Ureter (tissue), 1 donor: ENCODE measurements at regions not wholly inside any gene's neighbourhood (a gene's known extent, or its start where the extent isn't known, plus 50 kb on each side); places are given as distances from the start of the nearest gene placed in this dataset.
"Not testable (repeated sequence)": the region's sequence is repeated elsewhere in the genome, so short reads cannot be mapped to it uniquely, and the experiment has no call there.

Experiments
- DNase-seq: peaks from one replicate; pipeline ENCODE4 v3.0.0-alpha.2; 2020; ENCODE audit warnings: low spot score
- donor health status: DM: yes; HTN: yes; CAD: no.

DNA sequence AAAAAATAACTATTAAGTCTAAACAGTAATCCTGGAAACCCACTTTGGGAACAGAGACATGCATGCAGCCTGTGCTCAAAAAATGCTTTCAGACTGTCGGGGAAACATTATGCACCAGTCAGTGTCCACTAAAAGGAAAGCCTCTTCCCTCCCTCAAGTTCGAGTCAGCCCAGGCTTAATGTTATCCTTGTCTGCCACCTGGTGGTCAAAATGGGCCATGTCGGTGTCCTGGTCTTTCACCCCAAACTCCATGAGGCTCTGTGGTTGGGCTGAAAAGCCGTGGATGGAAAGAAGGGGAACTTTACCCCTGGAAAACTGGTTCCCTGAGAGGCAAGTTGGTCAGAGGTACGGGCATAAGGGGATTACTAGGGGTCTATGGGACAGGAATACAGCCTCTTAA is 88.4 kb upstream of the ZNF492 start:
- DNase-seq = peak; percentile 48

DNA sequence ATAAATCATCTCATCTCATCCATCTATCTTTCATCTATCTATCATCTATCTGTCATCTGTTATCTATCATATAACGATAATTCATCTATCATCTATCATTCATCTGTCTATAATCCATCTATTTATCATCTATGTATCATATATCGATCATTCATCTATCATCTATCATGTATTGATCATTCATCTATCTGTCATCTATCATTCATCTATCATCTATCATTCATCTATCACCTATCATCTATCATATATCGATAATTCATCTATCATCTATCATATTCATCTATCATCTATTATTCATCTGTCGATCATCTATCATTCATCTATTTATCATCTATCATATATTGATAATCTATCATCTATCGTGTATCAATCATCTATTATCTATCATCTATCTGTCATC is 100.4 kb upstream of the ZNF492 start:
- DNase-seq = no peak

DNA sequence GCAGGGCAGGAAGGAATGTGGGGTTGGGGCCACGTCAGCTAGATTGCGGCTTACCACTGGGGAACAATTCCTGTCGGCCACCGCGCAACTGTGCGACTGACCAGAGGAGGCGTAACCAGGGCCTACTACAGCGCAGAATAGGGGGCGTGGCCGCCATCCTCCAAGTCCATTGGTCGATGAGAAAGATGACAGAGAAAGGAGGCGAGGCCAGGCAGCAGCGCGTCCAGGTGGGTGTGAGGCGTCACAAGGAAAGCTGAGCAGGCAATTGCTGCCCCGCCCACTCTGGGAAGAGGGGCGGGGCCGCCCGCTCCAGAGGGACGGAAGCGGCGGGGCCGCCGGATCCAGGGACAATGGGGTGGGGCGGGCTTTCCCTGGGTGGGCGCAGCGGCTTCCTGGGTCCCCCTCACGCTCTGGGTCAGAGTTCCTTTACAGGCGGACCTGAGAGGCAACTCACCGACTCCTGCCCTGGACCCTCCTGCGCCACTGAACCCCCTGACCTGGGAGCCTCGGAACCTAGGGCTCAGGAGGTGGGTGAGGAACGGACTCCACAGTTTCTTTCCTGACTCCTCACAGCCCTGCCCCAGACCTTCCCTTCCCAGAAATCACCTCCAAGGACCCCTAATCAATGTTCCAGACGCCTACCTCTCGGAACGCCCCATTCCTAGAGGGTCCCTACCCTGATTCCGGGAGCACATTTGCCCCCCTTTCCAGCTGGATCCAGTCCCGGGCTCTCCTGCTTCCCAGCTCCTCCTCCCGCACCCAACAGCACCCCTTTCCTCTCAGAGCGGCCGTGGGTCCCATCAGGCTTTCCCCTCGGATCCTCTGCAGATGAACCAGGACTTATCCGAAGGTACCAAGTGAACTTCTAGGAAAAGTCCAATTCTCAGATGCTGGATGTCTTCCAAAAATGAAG is 101.5 kb upstream of the ZNF492 start:
- DNase-seq = peak; percentile 73

DNA sequence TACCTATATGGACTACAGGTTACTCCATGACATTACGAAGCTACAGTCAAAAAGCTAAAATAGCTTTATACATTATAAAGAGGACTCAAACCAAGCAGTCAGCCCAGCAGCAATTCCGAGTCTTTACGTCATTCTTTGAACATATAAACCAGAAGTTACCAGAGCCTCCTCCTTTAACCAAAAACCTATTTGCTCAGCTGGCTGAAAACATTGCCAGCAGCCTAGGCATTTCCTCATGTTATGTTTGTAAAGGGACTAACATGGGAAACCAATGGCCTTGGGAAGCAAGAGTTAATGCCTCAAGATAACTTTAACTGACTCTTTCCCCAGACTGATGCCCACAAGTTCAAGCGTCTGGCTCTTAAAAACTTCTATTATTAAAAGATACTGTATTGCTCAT is 104.1 kb upstream of the ZNF492 start:
- DNase-seq = no peak

DNA sequence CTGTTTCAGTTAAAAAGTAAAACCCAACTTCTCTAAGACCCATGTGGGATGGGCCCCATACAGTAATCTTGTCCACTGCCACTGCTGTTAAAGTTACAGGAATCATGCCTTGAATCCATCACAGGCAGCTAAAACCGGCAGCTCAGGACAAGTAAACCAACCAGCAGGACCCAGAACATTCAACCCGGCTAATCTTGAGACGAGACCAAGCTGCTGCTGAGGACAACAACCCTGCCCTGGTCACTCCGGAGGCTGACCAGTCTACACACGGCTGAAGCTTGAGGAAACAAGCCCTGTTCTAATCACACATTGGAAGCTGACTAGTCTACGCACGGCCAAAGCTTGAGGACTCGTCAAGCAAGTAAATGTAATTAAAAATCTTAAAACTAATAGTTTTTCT is 105.2 kb upstream of the ZNF492 start:
- DNase-seq = no peak

DNA sequence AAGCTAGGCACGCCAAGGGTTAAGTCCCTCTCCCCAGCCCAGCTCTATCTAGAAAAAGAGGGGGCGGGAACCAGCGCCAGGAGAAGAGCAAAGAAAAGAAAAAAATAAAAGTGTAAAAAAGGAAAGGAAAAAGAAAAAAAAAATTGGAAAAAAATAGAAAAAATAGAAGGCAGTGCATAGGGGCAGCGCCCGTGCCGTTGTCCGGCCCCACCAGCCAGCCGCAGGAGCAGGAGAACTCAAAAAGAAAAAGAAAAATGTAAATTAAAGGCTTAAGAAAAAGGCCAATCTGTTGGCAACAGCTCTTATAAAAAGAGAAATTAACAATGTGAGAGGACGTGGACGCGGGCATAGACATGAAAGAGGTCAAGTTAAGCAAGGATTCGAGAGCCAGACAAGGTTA is 105.4 kb upstream of the ZNF98 start:
- no peak for DNase-seq

DNA sequence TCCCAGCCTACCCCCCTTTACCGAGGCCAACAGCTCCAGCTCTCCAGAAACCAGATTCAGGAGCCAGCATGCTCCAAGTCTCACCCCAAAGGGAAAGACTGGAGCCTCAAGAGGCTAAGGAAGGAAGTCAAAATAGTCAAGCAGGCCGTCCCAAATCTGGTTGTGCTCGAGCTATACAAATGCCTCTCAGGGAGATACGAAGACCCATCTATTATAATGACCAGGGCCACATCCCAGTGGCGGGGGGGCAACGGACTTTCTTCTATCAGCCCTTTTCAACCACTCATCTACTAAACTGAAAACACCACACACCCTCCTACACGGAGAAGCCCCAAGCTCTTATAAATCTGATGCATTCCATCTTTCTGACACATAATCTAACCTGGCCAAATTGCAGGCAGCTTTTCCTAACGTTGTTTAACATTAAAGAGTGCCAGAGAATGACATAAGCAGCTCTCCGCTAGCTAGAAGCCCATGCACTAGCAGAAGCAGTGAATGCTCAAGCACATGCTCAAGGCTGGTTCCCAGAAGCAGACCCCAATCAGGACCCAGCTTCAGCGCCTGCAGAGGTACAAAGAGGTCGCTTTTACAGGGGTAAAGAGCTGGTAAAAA is 104.6 kb upstream of the ZNF98 start:
- no peak for DNase-seq

DNA sequence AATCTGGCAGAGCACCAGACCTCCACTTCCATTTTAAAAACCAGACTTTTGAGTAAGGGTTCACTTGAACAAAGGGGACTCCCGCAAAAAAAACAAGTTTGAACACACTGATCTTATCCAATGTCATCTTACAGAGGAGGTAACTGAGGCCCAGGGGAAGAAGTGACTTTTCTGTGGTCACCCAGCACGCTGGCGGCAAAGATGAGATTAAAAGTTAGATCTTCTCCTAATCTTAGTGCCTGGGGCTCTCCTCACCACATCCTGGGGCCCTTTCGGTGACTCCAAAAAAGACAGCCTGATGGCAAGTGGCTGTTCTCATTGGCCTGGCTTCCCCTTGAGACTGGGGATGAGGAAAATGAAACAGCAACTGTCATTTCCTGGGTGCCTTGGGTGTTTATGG is 101.8 kb upstream of the ZNF98 start:
- no peak for DNase-seq

DNA sequence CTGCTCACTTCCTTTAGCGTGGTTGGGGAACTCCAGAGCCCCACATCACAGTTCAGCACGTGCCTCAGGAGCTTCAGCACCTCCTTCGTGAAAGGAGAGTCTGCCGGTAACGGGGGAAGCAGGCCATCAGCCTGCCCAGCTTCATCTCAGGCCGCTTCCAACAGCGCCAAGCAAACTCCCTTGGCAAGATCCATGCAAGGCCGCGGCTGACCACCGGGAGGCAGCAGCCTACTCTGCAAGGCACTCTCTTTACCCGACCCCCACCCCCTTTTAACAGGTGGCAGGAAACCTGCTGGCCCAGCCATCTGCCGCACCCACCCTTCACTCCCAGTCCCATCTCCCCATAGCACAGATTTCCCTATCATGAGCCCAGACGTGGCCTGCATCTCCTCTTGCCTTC is 97.4 kb upstream of the ZNF98 start:
- not testable (repeated sequence) for DNase-seq

DNA sequence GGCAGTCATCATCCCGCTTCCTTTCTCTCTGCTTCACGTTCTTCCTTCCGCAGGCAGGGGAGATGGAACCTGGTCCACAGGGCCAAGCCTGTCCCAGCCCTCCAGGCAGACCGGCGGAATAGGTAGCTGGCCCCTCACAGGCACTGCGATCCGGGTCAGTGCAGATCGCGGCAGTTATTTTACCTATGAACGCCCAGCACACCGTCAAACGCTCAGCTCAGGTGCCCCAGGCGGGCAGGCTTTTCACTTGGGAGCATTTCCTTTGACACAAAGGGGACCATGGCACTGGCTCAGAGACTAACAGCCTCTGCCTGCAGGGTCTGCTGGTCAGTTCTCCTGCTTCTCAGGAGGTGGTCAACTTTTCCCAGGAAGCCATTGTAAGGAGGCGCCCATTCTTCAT is 97.0 kb upstream of the ZNF98 start:
- no peak for DNase-seq

DNA sequence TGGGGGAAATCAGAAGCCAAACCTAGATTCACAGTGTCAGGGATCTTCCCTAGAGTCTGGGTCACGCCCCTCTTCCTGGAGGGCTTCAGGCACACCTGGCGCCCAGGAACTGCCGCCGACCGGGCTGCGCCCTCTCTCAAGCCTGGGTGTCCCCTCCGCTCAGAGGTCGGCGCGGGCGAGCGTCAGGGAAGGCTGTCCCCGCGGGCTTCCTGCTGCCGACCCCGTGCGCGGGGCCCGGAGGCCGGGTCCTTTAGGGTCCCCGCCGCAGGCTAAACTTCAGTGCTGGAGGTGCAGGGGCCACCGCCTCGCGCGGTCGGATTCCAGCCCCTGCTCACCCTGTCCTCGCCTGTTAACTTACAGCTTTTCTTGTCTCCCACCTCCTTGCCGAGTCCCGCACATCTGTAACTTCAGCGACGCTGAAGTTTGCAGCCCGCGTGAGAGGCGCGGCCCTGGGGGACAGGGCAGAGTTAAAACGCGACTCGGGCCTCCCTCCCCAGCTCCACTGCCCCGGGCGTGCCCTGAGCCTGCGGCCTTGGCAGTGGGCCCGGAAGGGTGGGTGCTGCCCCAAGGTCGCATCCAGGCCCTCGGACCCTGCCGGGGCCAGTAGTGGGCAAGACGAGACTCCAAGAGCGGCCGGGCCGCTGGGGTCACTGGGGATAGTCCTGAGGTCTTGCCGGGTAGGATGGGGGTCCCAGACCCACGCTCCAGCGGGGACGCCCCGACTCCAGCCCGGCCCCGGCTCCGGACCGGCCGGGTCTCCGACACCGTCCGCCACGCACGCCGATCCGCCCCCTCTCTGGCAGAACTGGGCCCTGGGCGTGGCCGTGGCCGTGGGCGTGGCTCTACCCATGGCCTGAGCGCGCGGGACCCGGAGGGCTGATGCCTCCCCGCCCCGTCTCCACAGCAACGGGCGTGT is 95.6 kb upstream of the ZNF98 start:
- no peak for DNase-seq

DNA sequence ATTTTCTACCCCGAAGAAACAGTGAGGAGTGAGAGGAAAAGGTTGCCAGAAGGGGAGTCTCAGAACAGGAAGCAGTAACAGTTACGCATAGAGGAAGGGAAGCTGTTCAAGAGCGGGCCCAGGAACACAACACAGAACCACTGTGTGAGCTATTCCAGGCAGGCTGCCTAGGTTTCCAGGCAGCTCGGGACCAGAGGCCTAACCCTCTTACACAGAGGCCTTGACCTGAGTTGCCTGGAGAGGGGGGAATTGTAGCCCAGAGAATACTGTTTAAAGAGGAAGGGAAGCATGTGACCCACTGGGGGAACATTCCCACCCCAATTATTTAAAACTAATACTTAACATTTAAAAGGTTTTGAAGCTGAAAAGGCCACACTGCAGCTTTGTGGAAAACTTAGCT is 93.3 kb upstream of the ZNF98 start:
- no peak for DNase-seq

DNA sequence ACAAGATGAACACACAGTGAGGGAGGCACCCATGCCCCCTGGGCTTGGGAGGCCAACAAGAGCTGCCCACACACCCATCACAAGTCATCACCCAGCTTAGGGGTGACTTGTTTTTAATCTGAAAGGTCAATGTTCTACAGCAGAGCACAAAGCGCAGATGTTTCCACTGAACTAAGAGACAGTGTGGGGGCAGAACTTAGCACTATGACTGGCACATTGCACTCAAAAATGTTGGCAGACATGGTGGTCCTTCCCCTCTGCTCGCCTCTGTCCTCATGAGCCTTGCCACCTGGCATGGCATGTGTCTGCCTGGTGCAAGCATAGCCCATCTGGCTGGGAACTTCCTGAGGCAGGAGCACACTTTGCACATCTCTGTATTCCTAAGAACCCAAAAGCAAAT is 81.4 kb upstream of the ZNF98 start:
- no peak for DNase-seq

DNA sequence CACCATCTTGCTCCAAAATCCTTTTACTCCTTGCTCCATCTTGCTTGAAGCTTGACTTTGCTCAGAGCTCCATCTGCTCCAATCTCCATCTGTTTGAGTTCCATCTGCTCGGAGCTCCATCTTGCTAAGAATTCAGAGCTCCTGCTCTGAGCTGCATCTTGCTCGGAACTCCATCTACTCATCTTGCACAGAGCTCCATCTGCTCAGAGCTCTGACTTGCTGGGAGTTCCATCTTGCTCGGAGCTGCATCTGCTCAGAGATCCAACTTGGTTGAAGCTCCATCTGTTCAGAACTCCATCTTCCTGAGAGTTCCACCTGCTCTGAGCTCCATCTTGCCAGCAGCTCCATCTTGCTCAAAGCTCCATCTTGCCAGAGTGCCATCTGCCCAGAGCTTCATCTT is 80.6 kb upstream of the ZNF98 start:
- no peak for DNase-seq

DNA sequence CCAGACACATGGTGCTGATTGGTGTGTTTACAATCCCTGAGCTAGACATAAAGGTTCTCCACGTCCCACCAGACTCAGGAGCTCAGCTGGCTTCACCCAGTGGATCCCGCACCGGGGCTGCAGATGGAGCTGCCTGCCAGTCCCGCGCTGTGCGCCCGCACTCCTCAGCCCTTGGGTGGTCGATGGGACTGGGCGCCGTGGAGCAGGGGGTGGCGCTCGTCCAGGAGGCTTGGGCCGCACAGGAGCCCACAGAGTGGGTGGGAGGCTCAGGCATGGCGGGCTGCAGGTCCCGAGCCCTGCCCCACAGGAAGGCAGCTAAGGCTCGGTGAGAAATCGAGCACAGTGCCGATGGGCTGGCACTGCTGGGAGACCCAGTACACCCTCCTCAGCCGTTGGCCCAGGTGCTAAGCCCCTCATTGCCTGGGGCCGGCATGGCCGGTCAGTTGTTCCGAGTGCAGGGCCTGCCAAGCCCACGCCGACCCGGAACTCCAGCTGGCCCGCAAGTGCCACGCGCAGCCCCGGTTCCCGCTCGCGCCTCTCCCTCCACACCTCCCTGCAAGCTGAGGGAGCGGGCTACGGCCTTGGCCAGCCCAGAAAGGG is 76.8 kb upstream of the ZNF98 start:
- DNase-seq = not testable (repeated sequence)

DNA sequence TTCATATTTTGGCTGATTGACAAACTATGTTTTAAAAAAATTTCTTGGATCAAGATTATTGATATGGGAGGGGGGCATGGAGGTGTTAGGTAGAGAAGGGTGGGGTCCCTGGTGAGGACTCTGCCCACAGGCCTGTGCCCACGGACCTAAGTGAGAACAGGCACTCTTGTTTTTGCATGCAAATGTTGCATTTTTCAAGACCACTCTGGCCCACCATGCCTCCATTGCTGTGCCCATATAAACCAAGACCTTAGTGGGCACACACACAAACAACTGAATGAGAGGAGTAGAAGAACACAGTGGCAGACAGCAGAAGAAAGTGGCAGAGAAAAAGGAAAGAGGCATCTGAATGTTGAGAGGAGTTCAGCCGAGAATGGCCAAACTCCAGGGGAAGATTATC is 69.6 kb upstream of the ZNF98 start:
- DNase-seq = no peak

DNA sequence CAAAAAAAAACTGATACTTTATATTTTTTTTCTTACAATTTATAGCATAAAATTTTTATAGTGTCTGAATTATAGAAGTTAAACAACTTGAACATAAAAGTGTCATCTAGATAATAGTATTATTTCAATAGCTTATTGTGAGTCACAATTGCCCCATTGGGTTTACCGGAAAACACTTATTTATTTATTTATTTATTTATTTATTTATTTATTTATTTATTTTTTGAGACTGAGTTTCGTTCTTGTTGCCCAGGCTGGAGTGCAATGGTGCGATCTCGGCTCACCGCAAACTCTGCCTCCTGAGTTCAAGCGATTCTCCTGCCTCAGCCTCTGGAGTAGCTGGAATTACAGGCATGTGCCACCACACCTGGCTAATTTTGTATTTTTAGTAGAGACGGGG is 61.4 kb upstream of the ZNF98 start:
- DNase-seq = not testable (repeated sequence)

DNA sequence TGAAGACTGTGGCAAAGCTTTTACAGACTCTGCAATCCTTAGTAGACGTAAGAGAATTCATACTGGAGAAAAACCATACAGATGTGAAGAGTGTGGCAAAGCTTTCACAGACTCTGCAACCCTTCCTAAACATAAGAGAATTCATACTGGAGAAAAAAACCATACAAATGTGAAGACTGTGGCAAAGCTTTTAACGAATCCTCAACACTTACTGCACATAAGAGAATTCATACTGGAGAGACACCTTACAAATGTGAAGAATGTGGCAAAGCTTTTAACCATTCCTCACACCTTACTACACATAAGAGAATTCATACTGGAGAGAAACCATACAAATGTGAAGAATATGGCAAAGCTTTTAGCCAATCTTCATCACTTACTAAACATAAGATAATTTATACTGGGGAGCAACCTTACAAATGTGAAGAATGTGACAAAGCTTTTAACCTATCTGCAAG is 50.1 kb upstream of the ZNF98 start:
- DNase-seq = no peak
